K562 (cell line): ENCODE measurements at regions not wholly inside any gene's neighbourhood (a gene's known extent, or its start where the extent isn't known, plus 50 kb on each side); places are given as distances from the start of the nearest gene placed in this dataset.
A peak's percentile ranks its signal among the peaks of the same experiment; 100 is the strongest.
"Not testable (repeated sequence)": the region's sequence is repeated elsewhere in the genome, so short reads cannot be mapped to it uniquely, and the experiment has no call there.

Experiments used
- ATF7 ChIP-seq: fragments of 450-650 bp; IDR thresholded peaks from 2 replicates; pipeline ENCODE4 v1.7.1; 2014; ENCODE audit warnings: mild to moderate bottlenecking, moderate library complexity
- CC2D1A ChIP-seq: fragments of 450-650 bp; IDR thresholded peaks from 2 replicates; pipeline ENCODE4 v1.6.1; 2017; ENCODE audit warnings: mild to moderate bottlenecking
- DMBX1 ChIP-seq: fragments of 250-450 bp; sonication (Bioruptor Pico); IDR thresholded peaks from 2 replicates; pipeline ENCODE4 v1.8.0; 2022; ENCODE audit warnings: inconsistent platforms, mild to moderate bottlenecking, moderate library complexity, borderline replicate concordance
- ELF2 ChIP-seq: fragments of 250-450 bp; sonication (Bioruptor Pico); IDR thresholded peaks from 2 replicates; pipeline ENCODE4 v1.5.0; 2021; ENCODE audit warnings: mild to moderate bottlenecking
- EP300 ChIP-seq: IDR thresholded peaks from 2 replicates; pipeline ENCODE4 v1.6.1; 2012; ENCODE audit warnings: low read length, improper control_type of control experiment
- FOSL1 ChIP-seq: fragments of 200-800 bp; sonication (Bioruptor generic); conservative IDR thresholded peaks from 2 replicates; pipeline ENCODE4 v1.6.1; 2016; ENCODE audit warnings: missing genetic modification characterization, missing compliant biosample characterization
- JUND ChIP-seq, 2 experiments: IDR thresholded peaks; 2 replicates in 1 of 2; 3 replicates in 1 of 2; pipeline ENCODE4 v1.6.1; 2011; ENCODE audit warnings: borderline replicate concordance in 2 of 2, low read depth in 2 of 2, low read length in 2 of 2, improper control_type of control experiment in 1 of 2, missing biosample characterization in 1 of 2, missing genetic modification characterization in 1 of 2, missing genetic modification reagents in 1 of 2
- LEF1 ChIP-seq: fragments of 450-650 bp; IDR thresholded peaks from 2 replicates; pipeline ENCODE4 v1.6.1; 2016; ENCODE audit warnings: mild to moderate bottlenecking
- MEIS2 ChIP-seq: fragments of 450-650 bp; IDR thresholded peaks from 2 replicates; pipeline ENCODE4 v1.6.1; 2014; ENCODE audit warnings: mild to moderate bottlenecking; ENCODE audit not compliant: partially characterized antibody
- MYC ChIP-seq, 2 experiments: fragments of 250-450 bp in 1 of 2; sonication (Bioruptor Pico) in 1 of 2; IDR thresholded peaks; 2 replicates each; pipeline versions ENCODE4 v1.5.1 to v1.6.1; 2012 to 2021; ENCODE audit warnings: low read depth in 2 of 2, borderline replicate concordance in 1 of 2, improper control_type of control experiment in 1 of 2, low read length in 1 of 2, mild to moderate bottlenecking in 1 of 2, moderate library complexity in 1 of 2
- NCOR1 ChIP-seq: fragments of 450-650 bp; IDR thresholded peaks from 2 replicates; pipeline ENCODE4 v1.6.1; 2016; ENCODE audit warnings: mild to moderate bottlenecking, moderate library complexity
- NONO ChIP-seq, 2 experiments: fragments of 200-400 bp in 1 of 2; fragments of 450-650 bp in 1 of 2; formaldehyde crosslinking in 1 of 2; IDR thresholded peaks; 2 replicates each; pipeline ENCODE4 v1.6.1; 2017; ENCODE audit warnings: low read depth in 2 of 2, mild to moderate bottlenecking in 2 of 2, moderate library complexity in 2 of 2, low read length in 1 of 2
- PHF8 ChIP-seq: fragments of 200-600 bp; sonication (generic); IDR thresholded peaks from 2 replicates; pipeline ENCODE4 v1.6.1; 2012; ENCODE audit warnings: mixed run types, mild to moderate bottlenecking, inconsistent platforms, low read length, moderate library complexity, borderline replicate concordance
- SREBF2 ChIP-seq: sonication (generic); formaldehyde crosslinking; IDR thresholded peaks from 2 replicates; pipeline ENCODE4 v1.4.0; 2020; ENCODE audit warnings: mild to moderate bottlenecking, missing genetic modification reagents
- ZBED1 ChIP-seq: IDR thresholded peaks from 2 replicates; pipeline ENCODE4 v1.6.1; 2014
- TF ChIP-seq, protein P1 (sequence below), 2 experiments: fragments of 450-650 bp in 1 of 2; sonication (generic) in 1 of 2; formaldehyde crosslinking in 1 of 2; IDR thresholded peaks in 1 of 2; conservative IDR thresholded peaks in 1 of 2; 2 replicates each; pipeline versions ENCODE4 v1.6.1 to v1.8.1; 2016 to 2023; ENCODE audit warnings: mild to moderate bottlenecking in 2 of 2, moderate library complexity in 2 of 2, inconsistent platforms in 1 of 2, missing genetic modification reagents in 1 of 2
- TF ChIP-seq, protein P2 (sequence below), 2 experiments: fragments of 150-350 bp in 1 of 2; IDR thresholded peaks; 2 replicates each; pipeline ENCODE4 v1.6.1; 2012 to 2016; ENCODE audit warnings: low read depth in 2 of 2, low read length in 2 of 2, mild to moderate bottlenecking in 1 of 2, moderate library complexity in 1 of 2
- TF ChIP-seq, protein P3 (sequence below): fragments of 450-650 bp; IDR thresholded peaks from 2 replicates; pipeline ENCODE4 v1.6.1; 2016; ENCODE audit warnings: antibody characterized with exemption

DNA sequence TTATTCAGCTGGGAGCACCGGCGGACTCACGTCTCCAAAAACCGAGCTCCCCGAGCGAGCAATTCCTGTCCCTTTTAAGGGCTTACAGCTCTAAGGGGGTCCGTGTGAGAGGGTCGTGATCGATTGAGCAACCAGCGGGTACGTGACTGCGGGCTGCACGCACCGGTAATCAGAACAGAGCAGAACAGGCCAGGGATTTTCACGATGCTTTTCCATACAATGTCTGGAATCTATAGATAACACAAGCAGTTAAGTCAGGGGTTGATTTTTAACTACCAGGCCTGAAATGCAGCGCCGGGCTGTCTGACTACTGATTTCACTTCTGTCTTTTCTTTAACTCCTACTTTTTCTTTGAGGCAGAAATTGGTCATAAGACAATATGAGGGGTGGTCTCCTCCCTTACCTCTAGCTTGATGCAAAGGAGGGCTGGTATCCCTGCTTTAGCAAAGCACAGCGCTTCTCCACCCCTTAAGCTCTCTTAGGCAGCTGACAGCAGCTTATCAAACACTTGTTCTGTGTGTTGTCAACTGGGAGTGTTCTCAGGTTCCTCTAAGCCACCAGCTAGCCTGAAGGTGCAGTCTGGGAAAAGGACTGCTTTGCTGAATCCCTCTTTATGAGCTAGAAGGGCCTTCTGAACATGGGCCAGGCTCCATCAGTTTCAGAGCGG is 323.8 kb upstream of the CCL2 start (continued):
- TF ChIP-seq, protein P1, sequence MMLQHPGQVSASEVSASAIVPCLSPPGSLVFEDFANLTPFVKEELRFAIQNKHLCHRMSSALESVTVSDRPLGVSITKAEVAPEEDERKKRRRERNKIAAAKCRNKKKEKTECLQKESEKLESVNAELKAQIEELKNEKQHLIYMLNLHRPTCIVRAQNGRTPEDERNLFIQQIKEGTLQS (IDR thresholded peaks at IDR 0.05): peak; percentile 57; the same call in 1 of the 2 replicates
- TF ChIP-seq, protein P1 (CRISPR knock-in tag; conservative IDR thresholded peaks at IDR 0.05): not testable (repeated sequence)
- TF ChIP-seq JUND (IDR thresholded peaks at IDR 0.05; ENCODE audit: borderline replicate concordance, low read depth, low read length) (peak; percentile 28; the same call in 1 of the 2 replicates), PHF8 (peak; percentile 23; the same call in 1 of the 2 replicates), EP300 (peak; percentile 80), CC2D1A (0 out of 2 replicates have a peak, but pooled peaks have one; percentile 44), MEIS2 (peak; percentile 59), FOSL1 (tag) (peak; percentile 27; the same call in 1 of the 2 replicates), ELF2 (CRISPR knock-in tag) (0 out of 2 replicates have a peak, but pooled peaks have one; percentile 47), NCOR1 (peak; percentile 91), LEF1 (peak; percentile 70; the same call in 1 of the 2 replicates), ZBED1 (peak; percentile 28; the same call in 1 of the 2 replicates), ATF7 (peak; percentile 15; the same call in 1 of the 2 replicates), NONO (IDR thresholded peaks at IDR 0.05; ENCODE audit: low read depth in 2 of 2, low read length in 1 of 2) (peak in 1 of 2 experiments; percentile 19; a peak in 1 of 4 replicates), SREBF2 (CRISPR knock-in tag) (0 out of 2 replicates have a peak, but pooled peaks have one; percentile 8), DMBX1 (CRISPR knock-in tag) (0 out of 2 replicates have a peak, but pooled peaks have one; percentile 52), MYC (IDR thresholded peaks at IDR 0.05; ENCODE audit: low read depth, low read length) (peak; percentile 39; the same call in 1 of the 2 replicates)
- TF ChIP-seq JUND (tag; IDR thresholded peaks at IDR 0.05; ENCODE audit: borderline replicate concordance, low read depth, low read length); MYC (CRISPR knock-in tag; IDR thresholded peaks at IDR 0.05; ENCODE audit: borderline replicate concordance, low read depth): not testable (repeated sequence)
- TF ChIP-seq, protein P2, sequence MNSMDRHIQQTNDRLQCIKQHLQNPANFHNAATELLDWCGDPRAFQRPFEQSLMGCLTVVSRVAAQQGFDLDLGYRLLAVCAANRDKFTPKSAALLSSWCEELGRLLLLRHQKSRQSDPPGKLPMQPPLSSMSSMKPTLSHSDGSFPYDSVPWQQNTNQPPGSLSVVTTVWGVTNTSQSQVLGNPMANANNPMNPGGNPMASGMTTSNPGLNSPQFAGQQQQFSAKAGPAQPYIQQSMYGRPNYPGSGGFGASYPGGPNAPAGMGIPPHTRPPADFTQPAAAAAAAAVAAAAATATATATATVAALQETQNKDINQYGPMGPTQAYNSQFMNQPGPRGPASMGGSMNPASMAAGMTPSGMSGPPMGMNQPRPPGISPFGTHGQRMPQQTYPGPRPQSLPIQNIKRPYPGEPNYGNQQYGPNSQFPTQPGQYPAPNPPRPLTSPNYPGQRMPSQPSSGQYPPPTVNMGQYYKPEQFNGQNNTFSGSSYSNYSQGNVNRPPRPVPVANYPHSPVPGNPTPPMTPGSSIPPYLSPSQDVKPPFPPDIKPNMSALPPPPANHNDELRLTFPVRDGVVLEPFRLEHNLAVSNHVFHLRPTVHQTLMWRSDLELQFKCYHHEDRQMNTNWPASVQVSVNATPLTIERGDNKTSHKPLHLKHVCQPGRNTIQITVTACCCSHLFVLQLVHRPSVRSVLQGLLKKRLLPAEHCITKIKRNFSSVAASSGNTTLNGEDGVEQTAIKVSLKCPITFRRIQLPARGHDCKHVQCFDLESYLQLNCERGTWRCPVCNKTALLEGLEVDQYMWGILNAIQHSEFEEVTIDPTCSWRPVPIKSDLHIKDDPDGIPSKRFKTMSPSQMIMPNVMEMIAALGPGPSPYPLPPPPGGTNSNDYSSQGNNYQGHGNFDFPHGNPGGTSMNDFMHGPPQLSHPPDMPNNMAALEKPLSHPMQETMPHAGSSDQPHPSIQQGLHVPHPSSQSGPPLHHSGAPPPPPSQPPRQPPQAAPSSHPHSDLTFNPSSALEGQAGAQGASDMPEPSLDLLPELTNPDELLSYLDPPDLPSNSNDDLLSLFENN (IDR thresholded peaks at IDR 0.05; ENCODE audit: low read depth in 2 of 2, low read length in 2 of 2): peak in 1 of 2 experiments; percentile 63; a peak in 2 of 4 replicates
- TF ChIP-seq, protein P3, sequence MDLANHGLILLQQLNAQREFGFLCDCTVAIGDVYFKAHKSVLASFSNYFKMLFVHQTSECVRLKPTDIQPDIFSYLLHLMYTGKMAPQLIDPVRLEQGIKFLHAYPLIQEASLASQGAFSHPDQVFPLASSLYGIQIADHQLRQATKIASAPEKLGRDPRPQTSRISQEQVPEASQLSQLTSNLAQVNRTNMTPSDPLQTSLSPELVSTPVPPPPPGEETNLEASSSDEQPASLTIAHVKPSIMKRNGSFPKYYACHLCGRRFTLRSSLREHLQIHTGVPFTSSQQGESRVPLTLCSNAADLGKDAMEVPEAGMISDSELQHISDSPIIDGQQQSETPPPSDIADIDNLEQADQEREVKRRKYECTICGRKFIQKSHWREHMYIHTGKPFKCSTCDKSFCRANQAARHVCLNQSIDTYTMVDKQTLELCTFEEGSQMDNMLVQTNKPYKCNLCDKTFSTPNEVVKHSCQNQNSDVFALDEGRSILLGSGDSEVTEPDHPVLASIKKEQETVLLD: peak; percentile 53; the same call in 1 of the 2 replicates
